ENCODE measurements at regions not wholly inside any gene's neighbourhood (a gene's known extent, or its start where the extent isn't known, plus 50 kb on each side); places are given as distances from the start of the nearest gene placed in this dataset.
"Not testable (repeated sequence)": the region's sequence is repeated elsewhere in the genome, so short reads cannot be mapped to it uniquely, and the experiment has no call there.

GRCh38 chr16:61182391-61182790 lies 853.8 kb downstream of the CDH8 start:
- DNase-seq (ENCODE audit: low spot score), result no peak

GRCh38 chr16:61181982-61182381 lies 854.3 kb downstream of the CDH8 start:
- DNase-seq (ENCODE audit: low spot score), result no peak

- DNase-seq (ENCODE audit: low spot score), result no peak
Observed at GRCh38 chr16:61179561-61179960, 856.7 kb downstream of the CDH8 start.

GRCh38 chr16:61165797-61166196 lies 870.4 kb downstream of the CDH8 start:
- DNase-seq (ENCODE audit: low spot score), result no peak

GRCh38 chr16:61150351-61150750 lies 885.9 kb downstream of the CDH8 start:
- no peak for DNase-seq (ENCODE audit: low spot score)

GRCh38 chr16:61149709-61150108 lies 886.5 kb downstream of the CDH8 start:
- no peak for DNase-seq (ENCODE audit: low spot score)

- DNase-seq (ENCODE audit: low spot score), result no peak
Observed at GRCh38 chr16:61148930-61149329, 887.3 kb downstream of the CDH8 start.

- DNase-seq (ENCODE audit: low spot score), result no peak
Observed at GRCh38 chr16:61146429-61146828, 889.8 kb downstream of the CDH8 start.

GRCh38 chr16:61131447-61131846 lies 904.8 kb downstream of the CDH8 start:
- no peak for DNase-seq (ENCODE audit: low spot score)

GRCh38 chr16:61128545-61129323 lies 907.5 kb downstream of the CDH8 start:
- no peak for DNase-seq (ENCODE audit: low spot score)

- DNase-seq (ENCODE audit: low spot score), result no peak
Observed at GRCh38 chr16:61105544-61105943, 930.7 kb downstream of the CDH8 start.

- no peak for DNase-seq (ENCODE audit: low spot score)
Observed at GRCh38 chr16:61098505-61098904, 937.7 kb downstream of the CDH8 start.

GRCh38 chr16:61091300-61091699 lies 944.9 kb downstream of the CDH8 start:
- not testable (repeated sequence) for DNase-seq (ENCODE audit: low spot score)

- DNase-seq (ENCODE audit: low spot score), result no peak
Observed at GRCh38 chr16:61083711-61084110, 952.5 kb downstream of the CDH8 start.

GRCh38 chr16:61074324-61074723 lies 961.9 kb downstream of the CDH8 start:
- DNase-seq (ENCODE audit: low spot score), result no peak

- DNase-seq (ENCODE audit: low spot score), result no peak
Observed at GRCh38 chr16:61057635-61058034, 978.6 kb downstream of the CDH8 start.

- DNase-seq (ENCODE audit: low spot score), result no peak
Observed at GRCh38 chr16:61050547-61050946, 985.7 kb downstream of the CDH8 start.

GRCh38 chr16:61045931-61046330 lies 990.3 kb downstream of the CDH8 start:
- no peak for DNase-seq (ENCODE audit: low spot score)

GRCh38 chr16:61042737-61043136 lies 993.5 kb downstream of the CDH8 start:
- DNase-seq (ENCODE audit: low spot score), result no peak

- no peak for DNase-seq (ENCODE audit: low spot score)
Observed at GRCh38 chr16:61030616-61031015, 1005.6 kb downstream of the CDH8 start.

- no peak for DNase-seq (ENCODE audit: low spot score)
Observed at GRCh38 chr16:61024180-61024900, 1011.9 kb downstream of the CDH8 start.

GRCh38 chr16:61014869-61015268 lies 1021.4 kb downstream of the CDH8 start:
- DNase-seq (ENCODE audit: low spot score), result no peak

- no peak for DNase-seq (ENCODE audit: low spot score)
Observed at GRCh38 chr16:61007694-61008093, 1028.5 kb downstream of the CDH8 start.
